Spleen (tissue), 7 donors: ENCODE measurements at regions not wholly inside any gene's neighbourhood (a gene's known extent, or its start where the extent isn't known, plus 50 kb on each side); places are given as distances from the start of the nearest gene placed in this dataset.

Source experiments
- POLR2A ChIP-seq, 3 donors: fragments of 450-650 bp; IDR thresholded peaks; one replicate each; pipeline ENCODE4 v1.5.1; 2017; ENCODE audit warnings: antibody characterized with exemption in 3 of 3, mild to moderate bottlenecking in 1 of 3
- POLR2AphosphoS5 ChIP-seq, 3 donors: sonication (generic); formaldehyde crosslinking; IDR thresholded peaks; one replicate each; pipeline ENCODE4 v1.5.1; 2017; ENCODE audit warnings: antibody characterized with exemption in 3 of 3
- TF ChIP-seq, protein P1 (sequence below), 11 experiments: fragments of 200-600 bp in 7 of 11; fragments of 450-650 bp in 4 of 11; sonication (generic) in 4 of 11; IDR thresholded peaks in 8 of 11; conservative IDR thresholded peaks in 3 of 11; 1 replicate in 7 of 11; 2 replicates in 4 of 11; pipeline versions ENCODE4 v1.4.0 to v1.8.0; 2016 to 2021; ENCODE audit warnings: antibody characterized with exemption in 11 of 11, inconsistent platforms in 4 of 11, mild to moderate bottlenecking in 1 of 11
- donor health status: DM: no; HTN: no; CAD: no; lungs with moderate emphysema.
- donor health status: DM: no; HTN: no; CAD: no.
- donor health status: DM: no; HTN: no; CAD: no.

DNA sequence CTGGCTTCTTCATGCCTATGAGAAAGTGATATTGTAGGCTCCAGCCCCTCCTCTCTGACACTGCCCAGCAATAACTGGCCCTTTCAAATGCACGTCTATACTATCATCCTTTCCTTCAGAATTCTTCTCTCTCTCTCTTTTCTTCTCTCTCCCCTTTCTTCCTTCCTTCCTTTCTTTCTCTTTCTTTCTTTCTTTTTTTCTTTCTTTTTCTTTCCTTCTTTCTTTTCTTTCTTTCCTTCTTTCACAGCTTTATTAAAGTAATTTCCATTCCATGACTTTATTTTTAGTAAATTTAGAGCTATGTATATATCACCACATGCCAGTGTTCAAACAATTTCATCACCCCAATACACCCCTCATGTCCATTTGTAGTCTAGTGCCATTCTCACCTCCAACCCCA is 302.1 kb downstream of the RPAP3 start:
- TF ChIP-seq, protein P1, sequence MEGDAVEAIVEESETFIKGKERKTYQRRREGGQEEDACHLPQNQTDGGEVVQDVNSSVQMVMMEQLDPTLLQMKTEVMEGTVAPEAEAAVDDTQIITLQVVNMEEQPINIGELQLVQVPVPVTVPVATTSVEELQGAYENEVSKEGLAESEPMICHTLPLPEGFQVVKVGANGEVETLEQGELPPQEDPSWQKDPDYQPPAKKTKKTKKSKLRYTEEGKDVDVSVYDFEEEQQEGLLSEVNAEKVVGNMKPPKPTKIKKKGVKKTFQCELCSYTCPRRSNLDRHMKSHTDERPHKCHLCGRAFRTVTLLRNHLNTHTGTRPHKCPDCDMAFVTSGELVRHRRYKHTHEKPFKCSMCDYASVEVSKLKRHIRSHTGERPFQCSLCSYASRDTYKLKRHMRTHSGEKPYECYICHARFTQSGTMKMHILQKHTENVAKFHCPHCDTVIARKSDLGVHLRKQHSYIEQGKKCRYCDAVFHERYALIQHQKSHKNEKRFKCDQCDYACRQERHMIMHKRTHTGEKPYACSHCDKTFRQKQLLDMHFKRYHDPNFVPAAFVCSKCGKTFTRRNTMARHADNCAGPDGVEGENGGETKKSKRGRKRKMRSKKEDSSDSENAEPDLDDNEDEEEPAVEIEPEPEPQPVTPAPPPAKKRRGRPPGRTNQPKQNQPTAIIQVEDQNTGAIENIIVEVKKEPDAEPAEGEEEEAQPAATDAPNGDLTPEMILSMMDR (IDR thresholded peaks at IDR 0.05 in 8 of 11, conservative IDR thresholded peaks at IDR 0.05 in 3 of 11): no peak
- no peak for TF ChIP-seq POLR2A (IDR thresholded peaks at IDR 0.05)
- TF ChIP-seq POLR2AphosphoS5 (IDR thresholded peaks at IDR 0.05): no peak
